K562 (cell line): ENCODE measurements at regions not wholly inside any gene's neighbourhood (a gene's known extent, or its start where the extent isn't known, plus 50 kb on each side); places are given as distances from the start of the nearest gene placed in this dataset.

Source experiments
- ATAC-seq: fragments of 200-7000 bp; cut with Tn5 transposase; 3 replicates; pipeline ENCODE4 v1.9.1; 2020; ENCODE audit warnings: moderate library complexity
- BruUV-seq: library from RNA; stranded (reverse); fragments of 400-500 nt; replicated peaks from 2 replicates; lab custom pipeline; 2021; lab: Mats Ljungman, UMichigan
- CTCF ChIA-PET: fragments of 300-600 bp; formaldehyde crosslinking; extraction: SDS; loops from one replicate; lab custom pipeline; 2021; ENCODE audit warnings: low intra/inter-chr PET ratio; lab: Yijun Ruan, JAX
- POLR2A ChIA-PET: fragments of 300-600, 350-650 bp; sonication (Branson Sonifier 250); formaldehyde crosslinking; extraction: SDS; loops from one replicate; lab custom pipeline; 2021; ENCODE audit warnings: antibody characterized with exemption, inconsistent platforms; lab: Yijun Ruan, JAX
- DNase-seq, 4 experiments: peaks; one replicate each; pipeline versions ENCODE4 v3.0.0 to v3.0.0-alpha.2; 2011 to 2018; ENCODE audit warnings: low spot score in 3 of 4, mixed read lengths in 3 of 4; ENCODE audit errors: extremely low read depth in 1 of 4
- FAIRE-seq: peaks from 2 replicates; lab custom pipeline; 2011; peaks lifted over from hg19 to GRCh38; lab: Jason Lieb, UNC
- H2AFZ ChIP-seq: 2 replicates; pipeline ENCODE4 v1.6.0; 2011; ENCODE audit warnings: low read depth, low read length, control low read depth, inconsistent platforms
- H3K27ac ChIP-seq: fragments of 200-600 bp; 3 replicates; pipeline ENCODE4 v1.8.0; 2011; ENCODE audit warnings: low read depth, mild to moderate bottlenecking, control low read depth, inconsistent platforms, low read length, moderate library complexity, mixed read lengths; ENCODE audit errors: extremely low read depth
- H3K27me3 ChIP-seq, 2 experiments: fragments of 300-600 bp in 1 of 2; 2 replicates in 1 of 2; 3 replicates in 1 of 2; pipeline versions ENCODE4 v1.6.0 to v1.8.0; 2011; ENCODE audit warnings: inconsistent platforms in 2 of 2, low read length in 2 of 2, mild to moderate bottlenecking in 1 of 2, mixed read lengths in 1 of 2, moderate library complexity in 1 of 2; ENCODE audit not compliant: control insufficient read depth in 2 of 2, insufficient read depth in 2 of 2
- H3K36me3 ChIP-seq: fragments of 300-600 bp; 3 replicates; pipeline ENCODE4 v1.8.0; 2011; ENCODE audit warnings: mild to moderate bottlenecking, low read length, inconsistent platforms; ENCODE audit not compliant: control insufficient read depth, insufficient read depth
- H3K4me1 ChIP-seq, 2 experiments: fragments of 200-600 bp in 1 of 2; replicated peaks in 1 of 2; 2 replicates in 1 of 2; 3 replicates in 1 of 2; pipeline versions ENCODE4 v1.5.1 to v1.8.0; 2011; ENCODE audit warnings: inconsistent platforms in 2 of 2, low read length in 2 of 2, mild to moderate bottlenecking in 1 of 2, mixed read lengths in 1 of 2, moderate library complexity in 1 of 2; ENCODE audit not compliant: control insufficient read depth in 2 of 2, insufficient read depth in 2 of 2
- H3K4me2 ChIP-seq: 2 replicates; pipeline ENCODE4 v1.6.1; 2011; ENCODE audit warnings: low read length, control low read depth, inconsistent platforms, mixed read lengths; ENCODE audit not compliant: insufficient read depth
- H3K4me3 ChIP-seq: fragments of 200-600 bp; sonication (generic), shearing (Covaris generic); 2 replicates; pipeline ENCODE4 v1.5.1; 2016; ENCODE audit warnings: control low read depth, inconsistent platforms
- H3K79me2 ChIP-seq: fragments of 200-600 bp; 3 replicates; pipeline ENCODE4 v1.8.0; 2011; ENCODE audit warnings: low read length, inconsistent platforms; ENCODE audit not compliant: control insufficient read depth, insufficient read depth
- H3K9ac ChIP-seq, 2 experiments: 2 replicates each; pipeline versions ENCODE4 v1.6.0 to v1.6.1; 2011; ENCODE audit warnings: low read depth in 2 of 2, low read length in 2 of 2, control low read depth in 1 of 2, inconsistent platforms in 1 of 2, mild to moderate bottlenecking in 1 of 2, mixed read lengths in 1 of 2; ENCODE audit not compliant: insufficient read depth in 1 of 2
- H3K9me1 ChIP-seq: one replicate; pipeline ENCODE4 v1.6.0; 2011; ENCODE audit warnings: inconsistent platforms, mild to moderate bottlenecking, low read length, moderate library complexity; ENCODE audit not compliant: control insufficient read depth, insufficient read depth
- H3K9me3 ChIP-seq: replicated peaks from 2 replicates; pipeline ENCODE4 v1.5.1; 2011; ENCODE audit warnings: low read depth, low read length, inconsistent platforms; ENCODE audit not compliant: control insufficient read depth, insufficient read depth
- H4K20me1 ChIP-seq: replicated peaks from 2 replicates; pipeline ENCODE4 v1.6.1; 2011; ENCODE audit warnings: low read length, inconsistent platforms, mixed read lengths; ENCODE audit not compliant: control insufficient read depth, insufficient read depth
- ATF1 ChIP-seq, 2 experiments: fragments of 450-650 bp in 1 of 2; IDR thresholded peaks; 2 replicates each; pipeline ENCODE4 v1.6.1; 2016; ENCODE audit warnings: missing compliant biosample characterization in 1 of 2, missing genetic modification characterization in 1 of 2
- BRD4 ChIP-seq: fragments of 200-600 bp; sonication (generic); IDR thresholded peaks from 2 replicates; pipeline ENCODE4 v1.6.1; 2017; ENCODE audit warnings: inconsistent platforms
- NKRF ChIP-seq: fragments of 450-650 bp; IDR thresholded peaks from 2 replicates; pipeline ENCODE4 v1.6.1; 2016; ENCODE audit warnings: borderline replicate concordance
- RFX1 ChIP-seq: fragments of 450-650 bp; IDR thresholded peaks from 2 replicates; pipeline ENCODE4 v1.6.1; 2016; ENCODE audit warnings: mild to moderate bottlenecking, moderate library complexity
- ZNF584 ChIP-seq: fragments of 200-800 bp; sonication (Bioruptor generic); IDR thresholded peaks from 2 replicates; pipeline ENCODE4 v1.6.1; 2016; ENCODE audit warnings: low read depth, mild to moderate bottlenecking, missing genetic modification characterization, missing compliant biosample characterization
- WGBS: fragments of 100-300 bp; shearing (Covaris generic); methylation state at CpG from one replicate; pipeline ENCODE4 v1.1.6; 2016; ENCODE audit warnings: low coverage, mixed read lengths; ENCODE audit not compliant: insufficient coverage; ENCODE audit errors: missing lambda C conversion rate; 5-methylcytosine and 5-hydroxymethylcytosine counted together
- in situ Hi-C: fragments of 300-500 bp; cut with MboI; formaldehyde crosslinking; loops from 4 replicates; pipeline ENCODE4 v1.15.0; 2018; ENCODE audit warnings: inconsistent platforms, mixed read lengths
- intact Hi-C: fragments of 100-400 bp; cut with micrococcal nuclease; formaldehyde crosslinking; loops from 2 replicates; pipeline ENCODE4 v1.14.2; 2022

DNA sequence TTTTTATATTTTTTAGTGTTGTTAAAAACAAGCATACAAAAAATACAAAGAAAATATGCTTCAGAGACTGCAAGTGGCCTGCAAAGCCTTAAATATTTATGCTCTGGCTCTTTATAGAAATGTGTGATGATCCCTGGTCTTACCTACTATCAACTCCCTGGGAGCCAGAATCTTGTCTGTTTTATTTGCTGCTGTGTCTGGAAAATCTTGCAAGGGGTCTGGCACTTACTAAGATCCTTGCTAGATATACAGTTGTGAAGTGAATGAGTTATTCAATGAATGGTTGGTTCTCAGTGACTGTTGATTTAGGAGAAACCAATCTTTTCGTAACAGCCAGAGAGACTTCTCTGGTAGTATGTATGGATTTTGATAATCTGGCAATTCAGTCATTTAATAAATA is 521.0 kb upstream of the CFAP20DC start:
- intact Hi-C loops (loop anchor here (10.0 kb wide), 2 partner anchors 864 to 1814 kb away; no protein-coding TSS in a partner anchor), in situ Hi-C loops (loop anchor here (25.0 kb wide), 1 partner anchor 1816 kb away; no protein-coding TSS in a partner anchor)
- no peak for DNase-seq
- ChIA-PET POLR2A (no interaction called here), CTCF (interaction anchor here (0.7 kb wide), 1 partner anchor 1723 kb away, joined by 3 read pairs; no protein-coding TSS in a partner anchor)
- H3K79me2 ChIP-seq, result no peaks in the 10 kb centered on the region
- no peaks in the 10 kb centered on the region for H3K4me1 ChIP-seq
- no peaks in the 10 kb centered on the region for H4K20me1 ChIP-seq
- H3K9ac ChIP-seq, result no peak overlapping the region
- 0% methylated on average over 1 of the region's 1 CpG for WGBS
- no peak overlapping the region for H3K4me2 ChIP-seq
- no peaks in the 10 kb centered on the region for H3K9me1 ChIP-seq
- ATAC-seq, result no peak
- no peaks in the 10 kb centered on the region for H3K9me3 ChIP-seq
- no peak for FAIRE-seq
- no peak overlapping the region for H2AFZ ChIP-seq
- H3K27ac ChIP-seq, result no peak overlapping the region
- no TSS peak for BruUV-seq
- H3K4me3 ChIP-seq, result no peak overlapping the region
- TF ChIP-seq BRD4 (no peak), ZNF584 (CRISPR knock-in tag) (no peak), NKRF (no peak), RFX1 (no peak), ATF1 (CRISPR knock-in tag; IDR thresholded peaks at IDR 0.05) (no peak), ATF1 (tag; IDR thresholded peaks at IDR 0.05) (no peak)
- peaks cover 0 to 5% of the 10 kb centered on the region in 2 experiments; a peak in 1 of 5 replicates for H3K27me3 ChIP-seq
- no peaks in the 10 kb centered on the region for H3K36me3 ChIP-seq
